Testis (tissue), 2 donors: ENCODE measurements at regions not wholly inside any gene's neighbourhood (a gene's known extent, or its start where the extent isn't known, plus 50 kb on each side); places are given as distances from the start of the nearest gene placed in this dataset.

Experiments
- DNase-seq: peaks from one replicate; pipeline ENCODE4 v3.0.0-alpha.2; 2019
- H3K27ac ChIP-seq, 2 donors: fragments of 200-600 bp; sonication (generic); one replicate each; pipeline ENCODE4 v1.5.1; 2019
- H3K27me3 ChIP-seq: fragments of 200-600 bp; sonication (generic); one replicate; pipeline ENCODE4 v1.5.1; 2019
- H3K36me3 ChIP-seq: fragments of 200-600 bp; sonication (generic); one replicate; pipeline ENCODE4 v1.5.1; 2017; ENCODE audit warnings: low read depth; ENCODE audit errors: missing control alignments
- H3K4me1 ChIP-seq: fragments of 200-600 bp; sonication (generic); one replicate; pipeline ENCODE4 v1.5.1; 2019
- H3K4me3 ChIP-seq, 2 donors: fragments of 200-600 bp; sonication (generic); one replicate each; pipeline ENCODE4 v1.5.1; 2017 to 2019
- H3K9me3 ChIP-seq: fragments of 200-600 bp; sonication (generic); one replicate; pipeline ENCODE4 v1.5.1; 2017
- CTCF ChIP-seq, 3 experiments: fragments of 450-650 bp in 2 of 3; fragments of 200-600 bp in 1 of 3; sonication (generic) in 1 of 3; IDR thresholded peaks; one replicate each; pipeline ENCODE4 v1.5.1; 2016 to 2019; ENCODE audit warnings: antibody characterized with exemption in 3 of 3, mild to moderate bottlenecking in 2 of 3, moderate library complexity in 1 of 3
- POLR2A ChIP-seq: fragments of 450-650 bp; IDR thresholded peaks from one replicate; pipeline ENCODE4 v1.6.1; 2017; ENCODE audit warnings: antibody characterized with exemption, mild to moderate bottlenecking, moderate library complexity
- WGBS, 2 donors: methylation state at CpG; one replicate each; pipeline ENCODE4 v1.1.5; 2018; 5-methylcytosine and 5-hydroxymethylcytosine counted together
- intact Hi-C: fragments of 100-400 bp; cut with DNase I; formaldehyde crosslinking; loops from one replicate; pipeline ENCODE4 v1.15.1; 2023; ENCODE audit warnings: low total_unique reads

GRCh38 chr3:106403371-106404145 is 534.7 kb upstream of the CBLB start:
- no peak for TF ChIP-seq POLR2A
- no peak for TF ChIP-seq CTCF (IDR thresholded peaks at IDR 0.05)
- H3K4me3 ChIP-seq = no peak overlapping the region
- intact Hi-C loops = no loop called here
- WGBS, 2 donors = 48 to 75% methylated on average over 7 of the region's 7 CpGs
- H3K27me3 ChIP-seq = no peaks in the 10 kb centered on the region
- H3K36me3 ChIP-seq = no peaks in the 10 kb centered on the region
- no peak for DNase-seq
- H3K4me1 ChIP-seq = no peaks in the 10 kb centered on the region
- no peaks in the 10 kb centered on the region for H3K9me3 ChIP-seq
- H3K27ac ChIP-seq = no peak overlapping the region

GRCh38 chr3:106413683-106414082 is 544.9 kb upstream of the CBLB start:
- no peak for DNase-seq
- H3K9me3 ChIP-seq = no peaks in the 10 kb centered on the region
- TF ChIP-seq POLR2A = no peak
- no peak for TF ChIP-seq CTCF (IDR thresholded peaks at IDR 0.05)
- no peak overlapping the region for H3K4me3 ChIP-seq
- H3K36me3 ChIP-seq = no peaks in the 10 kb centered on the region
- no peak overlapping the region for H3K27ac ChIP-seq
- intact Hi-C loops = no loop called here
- H3K27me3 ChIP-seq = no peaks in the 10 kb centered on the region
- H3K4me1 ChIP-seq = no peaks in the 10 kb centered on the region
- 92 to 96% methylated on average over 2 of the region's 2 CpGs for WGBS, 2 donors

- intact Hi-C loops = no loop called here
- no peaks in the 10 kb centered on the region for H3K27me3 ChIP-seq
- TF ChIP-seq POLR2A (no peak), CTCF (IDR thresholded peaks at IDR 0.05) (no peak)
- H3K27ac ChIP-seq = no peak overlapping the region
- 44 to 56% methylated on average over 2 of the region's 2 CpGs for WGBS, 2 donors
- no peak for DNase-seq
- no peaks in the 10 kb centered on the region for H3K36me3 ChIP-seq
- H3K4me1 ChIP-seq = no peaks in the 10 kb centered on the region
- no peak overlapping the region for H3K4me3 ChIP-seq
- H3K9me3 ChIP-seq = no peaks in the 10 kb centered on the region
Observed at GRCh38 chr3:106420628-106421027, 551.8 kb upstream of the CBLB start.

GRCh38 chr3:106421426-106421825 is 552.6 kb upstream of the CBLB start:
- no peaks in the 10 kb centered on the region for H3K9me3 ChIP-seq
- DNase-seq = no peak
- TF ChIP-seq POLR2A = no peak
- no peak for TF ChIP-seq CTCF (IDR thresholded peaks at IDR 0.05)
- no peaks in the 10 kb centered on the region for H3K36me3 ChIP-seq
- H3K4me3 ChIP-seq = no peak overlapping the region
- no peak overlapping the region for H3K27ac ChIP-seq
- no peaks in the 10 kb centered on the region for H3K27me3 ChIP-seq
- intact Hi-C loops = no loop called here
- H3K4me1 ChIP-seq = no peaks in the 10 kb centered on the region
- WGBS, 2 donors = 60 to 81% methylated on average over 1 of the region's 1 CpG

GRCh38 chr3:106421909-106422308 is 553.1 kb upstream of the CBLB start:
- no peaks in the 10 kb centered on the region for H3K36me3 ChIP-seq
- H3K27ac ChIP-seq = no peak overlapping the region
- intact Hi-C loops = no loop called here
- DNase-seq = no peak
- no peak overlapping the region for H3K4me3 ChIP-seq
- H3K27me3 ChIP-seq = no peaks in the 10 kb centered on the region
- no peaks in the 10 kb centered on the region for H3K4me1 ChIP-seq
- H3K9me3 ChIP-seq = no peaks in the 10 kb centered on the region
- TF ChIP-seq POLR2A = no peak
